GM23338 (cell line): ENCODE measurements at regions not wholly inside any gene's neighbourhood (a gene's known extent, or its start where the extent isn't known, plus 50 kb on each side); places are given as distances from the start of the nearest gene placed in this dataset.
A peak's percentile ranks its signal among the peaks of the same experiment; 100 is the strongest.

ENCODE experiments used
- ATAC-seq: fragments of 200-7000 bp; cut with Tn5 transposase; 3 replicates; pipeline ENCODE4 v1.9.1; 2020
- DNase-seq: peaks from one replicate; pipeline ENCODE4 v3.0.0-alpha.2; 2015; ENCODE audit warnings: low spot score
- H2AFZ ChIP-seq: fragments of 200-600 bp; sonication (generic); 2 replicates; pipeline ENCODE4 v1.8.0; 2016; ENCODE audit warnings: antibody characterized with exemption, mild to moderate bottlenecking, moderate library complexity
- H3F3A ChIP-seq: fragments of 200-600 bp; sonication (generic); replicated peaks from 2 replicates; pipeline ENCODE4 v1.8.0; 2017; ENCODE audit warnings: antibody characterized with exemption, mixed run types, low read depth
- H3K27ac ChIP-seq: fragments of 200-600 bp; sonication (generic); 2 replicates; pipeline ENCODE4 v1.6.1; 2016; ENCODE audit warnings: low read depth
- H3K27me3 ChIP-seq: fragments of 200-600 bp; sonication (generic); 2 replicates; pipeline ENCODE4 v1.8.0; 2016; ENCODE audit warnings: mild to moderate bottlenecking, mixed run types, moderate library complexity; ENCODE audit not compliant: insufficient read depth
- H3K36me3 ChIP-seq: fragments of 200-600 bp; sonication (generic); 2 replicates; pipeline ENCODE4 v1.8.0; 2016; ENCODE audit warnings: mild to moderate bottlenecking; ENCODE audit not compliant: insufficient read depth
- H3K4me1 ChIP-seq: fragments of 200-600 bp; sonication (generic); 2 replicates; pipeline ENCODE4 v1.8.0; 2016; ENCODE audit warnings: mild to moderate bottlenecking, moderate library complexity; ENCODE audit not compliant: insufficient read depth
- H3K4me2 ChIP-seq: fragments of 200-600 bp; sonication (generic); 2 replicates; pipeline ENCODE4 v1.7.1; 2017; ENCODE audit warnings: mixed run types
- H3K4me3 ChIP-seq: fragments of 200-600 bp; sonication (generic); 2 replicates; pipeline ENCODE4 v1.6.1; 2016; ENCODE audit warnings: mixed run types
- H3K79me2 ChIP-seq: fragments of 200-600 bp; sonication (generic); replicated peaks from 2 replicates; pipeline ENCODE4 v1.8.0; 2017; ENCODE audit warnings: mild to moderate bottlenecking; ENCODE audit not compliant: insufficient read depth
- H3K9me2 ChIP-seq: fragments of 200-600 bp; sonication (generic); 2 replicates; pipeline ENCODE4 v1.8.0; 2017; ENCODE audit not compliant: insufficient read depth
- H4K20me1 ChIP-seq: fragments of 200-600 bp; sonication (generic); replicated peaks from 2 replicates; pipeline ENCODE4 v1.8.0; 2017; ENCODE audit warnings: mild to moderate bottlenecking; ENCODE audit not compliant: insufficient read depth
- H3K27ac Mint-ChIP-seq: 2 replicates; pipeline ENCODE4 v1.8.0; 2020; ENCODE audit warnings: inconsistent platforms, mild to moderate bottlenecking, moderate library complexity, mixed read lengths
- H3K27me3 Mint-ChIP-seq: 3 replicates; pipeline ENCODE4 v1.8.0; 2022; ENCODE audit warnings: low read depth, mild to moderate bottlenecking, moderate library complexity, mixed read lengths, inconsistent platforms; ENCODE audit not compliant: insufficient read depth, poor library complexity
- H3K36me3 Mint-ChIP-seq: 3 replicates; pipeline ENCODE4 v1.8.0; 2021; ENCODE audit warnings: low read depth, mild to moderate bottlenecking, inconsistent platforms, moderate library complexity, mixed read lengths
- H3K4me1 Mint-ChIP-seq: 3 replicates; pipeline ENCODE4 v1.8.0; 2020; ENCODE audit warnings: mild to moderate bottlenecking, inconsistent platforms, mixed read lengths
- H3K4me3 Mint-ChIP-seq: 3 replicates; pipeline ENCODE4 v1.8.0; 2021; ENCODE audit warnings: moderate library complexity, mild to moderate bottlenecking, inconsistent platforms, mixed read lengths
- H3K9me3 Mint-ChIP-seq: 3 replicates; pipeline ENCODE4 v1.8.0; 2020; ENCODE audit warnings: moderate library complexity, mild to moderate bottlenecking, inconsistent platforms, mixed read lengths
- CREB1 ChIP-seq: fragments of 250-450 bp; sonication (Bioruptor Pico); IDR thresholded peaks from 2 replicates; pipeline ENCODE4 v1.5.0; 2020; ENCODE audit warnings: low read depth, mild to moderate bottlenecking, moderate library complexity
- ETS1 ChIP-seq: IDR thresholded peaks from 2 replicates; pipeline ENCODE4 v1.6.1; 2016; ENCODE audit warnings: antibody characterized with exemption
- EZH2 ChIP-seq: fragments of 200-600 bp; sonication (generic); IDR thresholded peaks from one replicate; pipeline ENCODE4 v1.8.0; 2017; ENCODE audit warnings: antibody characterized with exemption, mild to moderate bottlenecking, low read depth; ENCODE audit not compliant: unreplicated experiment
- EZH2phosphoT487 ChIP-seq: fragments of 200-600 bp; sonication (generic); IDR thresholded peaks from one replicate; pipeline ENCODE4 v1.8.1; 2018; ENCODE audit warnings: antibody characterized with exemption; ENCODE audit not compliant: unreplicated experiment
- JUNB ChIP-seq: IDR thresholded peaks from one replicate; pipeline ENCODE4 v1.6.1; 2016; ENCODE audit warnings: antibody characterized with exemption; ENCODE audit not compliant: unreplicated experiment
- NANOG ChIP-seq: IDR thresholded peaks from 2 replicates; pipeline ENCODE4 v1.6.1; 2016; ENCODE audit warnings: antibody characterized with exemption, borderline replicate concordance
- POLR2AphosphoS5 ChIP-seq: IDR thresholded peaks from 2 replicates; pipeline ENCODE4 v1.6.1; 2016; ENCODE audit warnings: antibody characterized with exemption, low read depth
- STAT1 ChIP-seq: IDR thresholded peaks from one replicate; pipeline ENCODE4 v1.6.1; 2016; ENCODE audit warnings: antibody characterized with exemption; ENCODE audit not compliant: unreplicated experiment
- ZNF114 ChIP-seq: fragments of 250-450 bp; sonication (Bioruptor Pico); IDR thresholded peaks from 2 replicates; pipeline ENCODE4 v1.5.0; 2020; ENCODE audit warnings: mild to moderate bottlenecking, moderate library complexity
- ZNF331 ChIP-seq: fragments of 250-450 bp; sonication (Bioruptor Pico); IDR thresholded peaks from 2 replicates; pipeline ENCODE4 v1.5.0; 2020; ENCODE audit warnings: low read depth, mild to moderate bottlenecking, moderate library complexity
- ZNF462 ChIP-seq: fragments of 250-450 bp; sonication (Bioruptor Pico); IDR thresholded peaks from 2 replicates; pipeline ENCODE4 v1.5.0; 2020; ENCODE audit warnings: mild to moderate bottlenecking, moderate library complexity
- TF ChIP-seq, protein P1 (sequence below), 2 experiments: fragments of 200-600 bp in 1 of 2; sonication (generic) in 1 of 2; conservative IDR thresholded peaks; 2 replicates each; pipeline versions ENCODE4 v1.5.1 to v1.6.1; 2016 to 2017; ENCODE audit warnings: antibody characterized with exemption in 2 of 2, low read depth in 2 of 2, mild to moderate bottlenecking in 2 of 2, moderate library complexity in 1 of 2
- TF ChIP-seq, protein P2 (sequence below): IDR thresholded peaks from one replicate; pipeline ENCODE4 v1.6.1; 2018; ENCODE audit warnings: antibody characterized with exemption; ENCODE audit not compliant: unreplicated experiment

GRCh38 chr6:85372915-85373270, 77.0 kb upstream of the NT5E start:
- Histone ChIP-seq H3K9me2 (peaks cover 6% of the 10 kb centered on the region; the same call in 1 of the 2 replicates), H3K79me2 (no peaks in the 10 kb centered on the region), H3K4me1 (no peaks in the 10 kb centered on the region), H3K36me3 (no peaks in the 10 kb centered on the region), H3K27ac (no peak overlapping the region), H3K27me3 (no peaks in the 10 kb centered on the region), H3K4me3 (no peak overlapping the region), H4K20me1 (no peaks in the 10 kb centered on the region), H3K4me2 (no peak overlapping the region), H2AFZ (peak overlapping the region; percentile 78; the same call in 1 of the 2 replicates), H3F3A (no peaks in the 10 kb centered on the region)
- H3K36me3 Mint-ChIP-seq: peaks cover 6% of the 10 kb centered on the region; the same call in 2 of the 3 replicates
- no peak for ATAC-seq
- H3K4me3 Mint-ChIP-seq: no peak overlapping the region
- H3K9me3 Mint-ChIP-seq: peaks cover 21% of the 10 kb centered on the region
- H3K27me3 Mint-ChIP-seq: peaks cover 2% of the 10 kb centered on the region
- H3K27ac Mint-ChIP-seq: no peak overlapping the region
- H3K4me1 Mint-ChIP-seq: no peaks in the 10 kb centered on the region
- no peak for DNase-seq
- TF ChIP-seq NANOG (no peak), EZH2phosphoT487 (no peak), ETS1 (no peak), ZNF114 (CRISPR knock-in tag) (no peak), STAT1 (no peak), POLR2AphosphoS5 (no peak), ZNF462 (CRISPR knock-in tag) (no peak), CREB1 (CRISPR knock-in tag) (no peak), EZH2 (no peak), JUNB (no peak), ZNF331 (CRISPR knock-in tag) (no peak)
- TF ChIP-seq, protein P1, sequence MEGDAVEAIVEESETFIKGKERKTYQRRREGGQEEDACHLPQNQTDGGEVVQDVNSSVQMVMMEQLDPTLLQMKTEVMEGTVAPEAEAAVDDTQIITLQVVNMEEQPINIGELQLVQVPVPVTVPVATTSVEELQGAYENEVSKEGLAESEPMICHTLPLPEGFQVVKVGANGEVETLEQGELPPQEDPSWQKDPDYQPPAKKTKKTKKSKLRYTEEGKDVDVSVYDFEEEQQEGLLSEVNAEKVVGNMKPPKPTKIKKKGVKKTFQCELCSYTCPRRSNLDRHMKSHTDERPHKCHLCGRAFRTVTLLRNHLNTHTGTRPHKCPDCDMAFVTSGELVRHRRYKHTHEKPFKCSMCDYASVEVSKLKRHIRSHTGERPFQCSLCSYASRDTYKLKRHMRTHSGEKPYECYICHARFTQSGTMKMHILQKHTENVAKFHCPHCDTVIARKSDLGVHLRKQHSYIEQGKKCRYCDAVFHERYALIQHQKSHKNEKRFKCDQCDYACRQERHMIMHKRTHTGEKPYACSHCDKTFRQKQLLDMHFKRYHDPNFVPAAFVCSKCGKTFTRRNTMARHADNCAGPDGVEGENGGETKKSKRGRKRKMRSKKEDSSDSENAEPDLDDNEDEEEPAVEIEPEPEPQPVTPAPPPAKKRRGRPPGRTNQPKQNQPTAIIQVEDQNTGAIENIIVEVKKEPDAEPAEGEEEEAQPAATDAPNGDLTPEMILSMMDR (conservative IDR thresholded peaks at IDR 0.05; ENCODE audit: low read depth in 2 of 2): no peak
- TF ChIP-seq, protein P2, sequence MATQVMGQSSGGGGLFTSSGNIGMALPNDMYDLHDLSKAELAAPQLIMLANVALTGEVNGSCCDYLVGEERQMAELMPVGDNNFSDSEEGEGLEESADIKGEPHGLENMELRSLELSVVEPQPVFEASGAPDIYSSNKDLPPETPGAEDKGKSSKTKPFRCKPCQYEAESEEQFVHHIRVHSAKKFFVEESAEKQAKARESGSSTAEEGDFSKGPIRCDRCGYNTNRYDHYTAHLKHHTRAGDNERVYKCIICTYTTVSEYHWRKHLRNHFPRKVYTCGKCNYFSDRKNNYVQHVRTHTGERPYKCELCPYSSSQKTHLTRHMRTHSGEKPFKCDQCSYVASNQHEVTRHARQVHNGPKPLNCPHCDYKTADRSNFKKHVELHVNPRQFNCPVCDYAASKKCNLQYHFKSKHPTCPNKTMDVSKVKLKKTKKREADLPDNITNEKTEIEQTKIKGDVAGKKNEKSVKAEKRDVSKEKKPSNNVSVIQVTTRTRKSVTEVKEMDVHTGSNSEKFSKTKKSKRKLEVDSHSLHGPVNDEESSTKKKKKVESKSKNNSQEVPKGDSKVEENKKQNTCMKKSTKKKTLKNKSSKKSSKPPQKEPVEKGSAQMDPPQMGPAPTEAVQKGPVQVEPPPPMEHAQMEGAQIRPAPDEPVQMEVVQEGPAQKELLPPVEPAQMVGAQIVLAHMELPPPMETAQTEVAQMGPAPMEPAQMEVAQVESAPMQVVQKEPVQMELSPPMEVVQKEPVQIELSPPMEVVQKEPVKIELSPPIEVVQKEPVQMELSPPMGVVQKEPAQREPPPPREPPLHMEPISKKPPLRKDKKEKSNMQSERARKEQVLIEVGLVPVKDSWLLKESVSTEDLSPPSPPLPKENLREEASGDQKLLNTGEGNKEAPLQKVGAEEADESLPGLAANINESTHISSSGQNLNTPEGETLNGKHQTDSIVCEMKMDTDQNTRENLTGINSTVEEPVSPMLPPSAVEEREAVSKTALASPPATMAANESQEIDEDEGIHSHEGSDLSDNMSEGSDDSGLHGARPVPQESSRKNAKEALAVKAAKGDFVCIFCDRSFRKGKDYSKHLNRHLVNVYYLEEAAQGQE: no peak
